Type B pancreatic cell (in vitro differentiated cells): ENCODE measurements at regions not wholly inside any gene's neighbourhood (a gene's known extent, or its start where the extent isn't known, plus 50 kb on each side); places are given as distances from the start of the nearest gene placed in this dataset.

Source experiments
- DNase-seq: peaks from one replicate; pipeline ENCODE4 v3.0.0; 2021; ENCODE audit warnings: mixed read lengths; ENCODE audit not compliant: unreplicated experiment; ENCODE audit errors: extremely low spot score
- H3K27ac Mint-ChIP-seq: 2 replicates; pipeline ENCODE4 v1.8.0; 2021; ENCODE audit warnings: mild to moderate bottlenecking, mixed read lengths
- H3K27me3 Mint-ChIP-seq: 2 replicates; pipeline ENCODE4 v1.8.0; 2021; ENCODE audit warnings: mixed read lengths
- H3K36me3 Mint-ChIP-seq: 2 replicates; pipeline ENCODE4 v1.8.0; 2021; ENCODE audit warnings: mixed read lengths
- H3K4me1 Mint-ChIP-seq: one replicate; pipeline ENCODE4 v1.8.0; 2021; ENCODE audit warnings: mixed read lengths; ENCODE audit not compliant: unreplicated experiment
- H3K4me3 Mint-ChIP-seq: 2 replicates; pipeline ENCODE4 v1.8.0; 2021; ENCODE audit warnings: mild to moderate bottlenecking, mixed read lengths
- H3K9me3 Mint-ChIP-seq: 2 replicates; pipeline ENCODE4 v1.8.0; 2021; ENCODE audit warnings: mixed read lengths
- TF ChIP-seq, protein P1 (sequence below): fragments of 200-600 bp; sonication (generic); conservative IDR thresholded peaks from 2 replicates; pipeline ENCODE4 v1.5.0; 2021; ENCODE audit warnings: antibody characterized with exemption, mild to moderate bottlenecking

DNA sequence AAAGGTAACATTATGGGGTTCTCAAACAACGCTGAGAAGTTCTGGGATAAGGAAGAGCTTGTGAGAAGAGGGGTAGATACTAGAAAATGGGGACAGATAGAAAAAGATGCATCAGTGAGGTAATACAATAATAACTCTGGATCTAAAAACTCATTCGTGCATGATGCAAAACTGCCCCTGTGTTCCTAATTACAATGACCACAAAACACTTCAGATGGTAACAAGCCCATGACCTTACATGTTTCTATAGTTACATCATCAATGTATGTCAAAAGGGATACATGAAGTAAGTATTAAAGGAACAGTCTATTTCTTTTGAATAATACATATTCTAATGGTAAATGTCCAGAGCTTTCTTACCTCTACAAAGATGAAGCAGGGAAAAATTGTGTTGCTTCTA lies 110.6 kb upstream of the PLPPR5 start:
- H3K36me3 Mint-ChIP-seq = no peaks in the 10 kb centered on the region
- no peaks in the 10 kb centered on the region for H3K4me1 Mint-ChIP-seq

DNA sequence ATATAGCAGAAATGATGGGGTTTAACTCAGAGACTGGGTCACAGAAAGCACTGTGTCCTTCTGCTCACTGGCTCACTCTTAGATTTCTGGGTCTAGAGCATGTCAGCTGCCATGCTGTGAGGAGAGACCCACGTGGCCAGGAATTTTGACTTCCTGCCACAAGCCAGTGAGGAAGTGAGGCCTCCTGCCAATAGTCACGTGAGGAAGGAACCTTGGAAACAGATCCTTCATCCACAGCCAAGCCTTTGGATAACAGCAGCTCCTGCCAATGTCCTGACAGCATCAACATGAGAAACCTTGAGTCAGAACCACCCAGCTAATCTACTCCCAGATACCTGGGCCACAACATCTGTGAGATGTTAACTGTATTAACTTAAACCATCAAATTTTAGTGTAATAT lies 114.5 kb upstream of the PLPPR5 start:
- H3K27me3 Mint-ChIP-seq = no peaks in the 10 kb centered on the region
- TF ChIP-seq, protein P1, sequence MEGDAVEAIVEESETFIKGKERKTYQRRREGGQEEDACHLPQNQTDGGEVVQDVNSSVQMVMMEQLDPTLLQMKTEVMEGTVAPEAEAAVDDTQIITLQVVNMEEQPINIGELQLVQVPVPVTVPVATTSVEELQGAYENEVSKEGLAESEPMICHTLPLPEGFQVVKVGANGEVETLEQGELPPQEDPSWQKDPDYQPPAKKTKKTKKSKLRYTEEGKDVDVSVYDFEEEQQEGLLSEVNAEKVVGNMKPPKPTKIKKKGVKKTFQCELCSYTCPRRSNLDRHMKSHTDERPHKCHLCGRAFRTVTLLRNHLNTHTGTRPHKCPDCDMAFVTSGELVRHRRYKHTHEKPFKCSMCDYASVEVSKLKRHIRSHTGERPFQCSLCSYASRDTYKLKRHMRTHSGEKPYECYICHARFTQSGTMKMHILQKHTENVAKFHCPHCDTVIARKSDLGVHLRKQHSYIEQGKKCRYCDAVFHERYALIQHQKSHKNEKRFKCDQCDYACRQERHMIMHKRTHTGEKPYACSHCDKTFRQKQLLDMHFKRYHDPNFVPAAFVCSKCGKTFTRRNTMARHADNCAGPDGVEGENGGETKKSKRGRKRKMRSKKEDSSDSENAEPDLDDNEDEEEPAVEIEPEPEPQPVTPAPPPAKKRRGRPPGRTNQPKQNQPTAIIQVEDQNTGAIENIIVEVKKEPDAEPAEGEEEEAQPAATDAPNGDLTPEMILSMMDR = no peak
- no peak overlapping the region for H3K4me3 Mint-ChIP-seq
- no peaks in the 10 kb centered on the region for H3K4me1 Mint-ChIP-seq
- no peak for DNase-seq
- H3K36me3 Mint-ChIP-seq = no peaks in the 10 kb centered on the region
- no peak overlapping the region for H3K27ac Mint-ChIP-seq
- H3K9me3 Mint-ChIP-seq = no peaks in the 10 kb centered on the region

More for the DNA sequence above, 110.6 kb upstream of the PLPPR5 start:
- DNase-seq = no peak
- Mint-ChIP-seq H3K27ac (no peak overlapping the region), H3K9me3 (no peaks in the 10 kb centered on the region), H3K4me3 (no peak overlapping the region), H3K27me3 (no peaks in the 10 kb centered on the region)
- TF ChIP-seq, protein P1 = no peak

DNA sequence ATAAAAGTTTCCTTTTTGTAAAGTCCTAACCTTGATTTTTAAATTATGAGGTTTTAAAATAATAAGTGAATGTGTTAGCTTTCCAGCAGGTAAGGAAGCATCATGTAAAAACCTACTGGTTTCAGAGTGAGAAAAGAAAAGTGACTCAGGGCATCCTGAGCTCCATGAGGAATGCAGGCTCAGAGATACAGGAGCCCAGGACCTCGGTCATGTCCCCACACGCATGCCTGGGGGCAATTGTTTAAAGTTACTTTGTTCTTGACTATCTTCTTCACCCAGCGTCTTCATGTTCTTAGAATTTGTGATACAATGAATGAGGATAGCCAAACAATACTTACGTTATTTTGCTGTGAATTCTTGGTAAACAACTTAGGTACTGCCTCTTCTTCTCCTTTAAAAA lies 117.4 kb upstream of the PLPPR5 start:
- no peaks in the 10 kb centered on the region for H3K36me3 Mint-ChIP-seq
- no peak for DNase-seq
- H3K4me3 Mint-ChIP-seq = no peak overlapping the region
- H3K4me1 Mint-ChIP-seq = no peaks in the 10 kb centered on the region
- peaks cover 4% of the 10 kb centered on the region for H3K9me3 Mint-ChIP-seq
- TF ChIP-seq, protein P1 = no peak
- no peaks in the 10 kb centered on the region for H3K27me3 Mint-ChIP-seq
- no peak overlapping the region for H3K27ac Mint-ChIP-seq

DNA sequence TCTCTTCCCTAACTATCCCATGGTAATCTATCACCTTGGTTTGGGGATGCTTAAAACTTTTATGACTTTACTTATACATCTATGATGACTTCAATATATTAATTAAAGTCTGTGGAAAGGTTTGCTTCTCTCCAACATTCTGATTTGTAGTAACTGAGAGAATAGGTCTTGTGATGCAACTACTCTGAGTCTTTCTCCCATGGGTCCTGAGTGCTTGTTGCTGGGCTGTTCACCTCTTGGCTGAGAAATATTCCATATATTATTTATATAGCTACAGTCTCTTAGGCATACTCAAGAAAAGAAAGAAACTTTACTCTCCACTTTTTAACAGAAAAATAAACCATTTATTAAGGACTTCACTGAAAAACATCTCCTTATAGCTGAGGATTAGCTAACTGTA lies 119.3 kb upstream of the PLPPR5 start:
- Mint-ChIP-seq H3K27ac (no peak overlapping the region), H3K9me3 (peaks cover 4% of the 10 kb centered on the region), H3K36me3 (no peaks in the 10 kb centered on the region), H3K4me3 (no peak overlapping the region), H3K27me3 (no peaks in the 10 kb centered on the region), H3K4me1 (no peaks in the 10 kb centered on the region)
- TF ChIP-seq, protein P1 = no peak
- DNase-seq = no peak

DNA sequence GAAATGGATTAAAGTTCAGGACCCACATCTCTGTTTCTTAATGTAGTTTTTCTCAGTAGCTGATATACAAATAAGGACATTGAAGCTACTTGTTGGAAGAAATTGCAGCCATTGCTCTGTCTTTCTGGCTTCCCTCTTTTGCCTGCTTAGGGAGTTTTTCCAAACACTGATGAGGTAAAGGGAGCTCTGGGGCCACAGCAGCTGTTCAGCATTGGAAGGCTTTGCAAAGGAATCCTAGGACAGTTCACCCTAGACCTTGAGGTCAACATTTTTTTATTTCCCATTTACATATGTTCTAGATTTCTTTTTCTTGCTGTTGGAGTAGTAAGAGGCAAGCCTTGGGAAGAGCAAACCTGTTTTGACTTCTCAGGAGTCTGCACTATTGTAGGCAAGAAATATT lies 126.9 kb upstream of the PLPPR5 start:
- Mint-ChIP-seq H3K4me3 (no peak overlapping the region), H3K27me3 (no peaks in the 10 kb centered on the region), H3K4me1 (no peaks in the 10 kb centered on the region), H3K36me3 (no peaks in the 10 kb centered on the region), H3K27ac (no peak overlapping the region), H3K9me3 (no peaks in the 10 kb centered on the region)
- TF ChIP-seq, protein P1 = no peak
- DNase-seq = no peak
